ENCODE measurements at regions not wholly inside any gene's neighbourhood (a gene's known extent, or its start where the extent isn't known, plus 50 kb on each side); places are given as distances from the start of the nearest gene placed in this dataset.

DNA sequence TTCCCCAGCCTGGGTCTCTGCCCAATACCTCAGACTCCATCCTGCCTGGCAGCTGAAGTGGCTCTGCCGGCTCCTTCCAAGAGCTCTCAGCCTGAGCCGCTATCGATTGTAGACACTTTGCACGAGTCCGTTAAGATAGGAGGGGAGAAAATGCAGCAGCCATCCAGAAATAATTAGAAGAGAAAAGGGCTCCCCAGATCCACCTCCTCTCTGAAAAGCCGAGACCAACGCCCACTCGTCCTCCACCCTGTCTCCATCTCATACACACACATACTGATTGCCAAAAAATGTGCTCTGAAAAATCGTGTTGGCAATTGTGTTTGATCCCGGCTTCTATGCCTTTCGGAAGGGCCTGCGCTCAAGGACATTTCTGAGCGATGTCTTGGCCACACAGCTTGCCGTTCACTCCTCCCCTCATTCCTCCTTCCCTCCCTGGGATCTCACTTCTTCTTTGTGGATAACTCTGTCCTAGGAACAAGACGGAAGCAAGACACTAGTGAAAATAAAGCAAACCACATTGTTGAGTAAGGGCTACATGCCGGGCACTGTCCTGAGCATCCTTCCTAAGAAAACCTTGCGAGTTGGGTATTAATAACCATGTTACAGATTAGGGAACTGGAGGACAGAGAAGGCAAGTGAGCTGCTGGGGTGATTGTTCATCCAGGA is 372.8 kb upstream of the MYT1L start:
- no peak for DNase-seq

DNA sequence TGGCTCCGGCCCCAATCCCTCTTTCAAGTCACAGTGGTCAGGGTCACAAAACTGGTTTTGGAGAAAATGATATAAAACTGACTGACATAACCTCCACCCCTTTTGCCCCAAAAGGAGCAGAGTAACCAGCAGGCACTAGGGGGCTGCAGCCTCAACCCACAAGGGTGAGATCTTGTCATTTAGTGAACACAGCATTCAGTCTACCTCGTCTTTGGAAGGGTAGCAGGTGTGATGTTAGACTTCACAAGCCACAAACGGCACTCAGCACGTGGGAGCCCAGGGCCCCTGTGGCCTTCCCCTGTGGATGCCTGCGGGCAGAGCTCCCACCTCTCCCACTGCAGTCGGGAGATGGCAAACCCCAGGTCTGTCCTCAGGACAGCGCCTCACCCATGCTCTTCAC is 372.1 kb upstream of the MYT1L start:
- DNase-seq: no peak

DNA sequence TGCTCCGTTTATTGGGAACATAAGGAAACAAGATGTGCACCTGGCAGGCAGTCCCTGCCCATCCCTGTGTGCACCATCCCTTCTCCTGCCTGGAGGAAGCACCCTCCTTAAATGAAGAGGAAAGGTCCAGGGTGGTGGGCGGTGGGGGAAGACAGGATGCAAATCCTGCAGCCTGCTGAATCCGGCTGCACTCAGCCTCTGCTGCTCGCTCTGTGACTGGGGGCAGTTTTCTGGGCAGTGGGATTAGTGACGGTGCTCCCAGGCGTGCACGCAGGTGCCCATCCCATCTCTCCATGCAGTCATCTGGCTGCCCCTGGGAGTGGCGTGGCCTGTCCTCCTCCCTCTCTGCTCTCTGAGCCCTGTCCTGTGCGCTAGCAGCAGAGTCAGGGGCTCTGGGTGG is 371.3 kb upstream of the MYT1L start:
- no peak for DNase-seq

DNA sequence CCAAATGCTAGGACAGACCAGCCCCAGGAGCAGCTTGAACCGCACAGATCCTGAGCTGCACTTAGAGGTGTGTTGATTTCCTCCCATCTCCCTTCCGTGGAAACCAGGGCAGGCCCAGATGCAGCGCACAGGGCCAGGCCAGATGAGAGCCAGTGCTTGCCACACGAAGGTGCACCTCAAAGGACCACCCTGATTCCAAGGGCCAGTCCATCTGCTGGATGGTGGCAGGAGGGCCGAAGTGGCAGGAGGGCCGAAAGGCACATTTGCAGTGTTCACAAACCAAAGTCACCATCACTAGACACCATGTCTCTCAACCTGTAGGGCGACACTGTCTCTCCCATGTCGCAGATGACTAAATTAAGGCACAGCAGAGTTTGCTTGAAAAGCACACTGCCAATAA is 370.7 kb upstream of the MYT1L start:
- no peak for DNase-seq

DNA sequence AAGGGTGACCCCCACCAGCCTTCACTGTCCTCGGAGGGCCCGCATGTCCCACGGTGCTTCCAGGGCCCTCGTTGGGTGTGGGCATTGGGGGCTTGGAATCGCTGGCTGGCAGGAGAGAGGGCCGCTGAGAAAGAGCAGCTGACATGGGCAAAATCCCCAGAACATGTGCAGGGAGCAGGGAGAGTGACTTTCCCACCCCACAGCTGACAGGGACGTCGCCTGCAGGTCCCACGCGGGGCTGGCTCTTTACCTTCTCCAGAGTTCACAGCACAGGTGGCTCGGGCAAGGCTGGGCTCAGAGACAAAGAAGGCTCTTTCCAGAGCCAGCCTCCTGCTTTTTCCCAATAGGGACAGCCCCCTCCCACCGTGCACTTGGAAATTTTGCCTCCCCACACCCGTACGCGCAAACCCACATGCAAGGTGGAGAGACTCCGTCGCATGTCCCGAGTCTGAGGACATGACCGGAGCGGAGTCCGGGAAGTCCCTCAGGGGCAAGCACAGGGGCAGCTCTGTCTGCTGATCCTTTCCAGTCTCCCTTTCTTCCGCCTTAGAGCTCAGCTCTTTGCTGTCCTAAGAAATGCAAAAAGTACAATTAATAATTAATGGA is 370.2 kb upstream of the MYT1L start:
- DNase-seq: no peak

DNA sequence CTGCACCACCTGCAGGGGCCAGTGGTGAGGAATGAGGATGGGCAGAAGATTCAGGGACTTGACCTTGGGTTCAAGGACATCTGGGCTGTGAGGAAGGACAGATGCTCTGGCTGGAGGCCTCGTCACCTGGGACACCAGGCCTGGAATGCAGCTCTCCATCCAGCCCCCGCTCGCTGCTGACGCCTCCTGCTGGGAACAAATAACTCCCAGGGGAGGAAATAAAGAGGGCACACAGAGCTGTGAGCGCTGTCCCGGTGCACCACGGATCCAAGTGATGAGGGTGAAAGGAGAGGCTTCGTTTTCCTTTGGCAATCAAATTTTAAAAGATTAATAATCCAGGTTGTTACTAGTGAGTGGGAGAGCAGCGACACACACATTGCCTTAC is 368.0 kb upstream of the MYT1L start:
- DNase-seq: no peak

DNA sequence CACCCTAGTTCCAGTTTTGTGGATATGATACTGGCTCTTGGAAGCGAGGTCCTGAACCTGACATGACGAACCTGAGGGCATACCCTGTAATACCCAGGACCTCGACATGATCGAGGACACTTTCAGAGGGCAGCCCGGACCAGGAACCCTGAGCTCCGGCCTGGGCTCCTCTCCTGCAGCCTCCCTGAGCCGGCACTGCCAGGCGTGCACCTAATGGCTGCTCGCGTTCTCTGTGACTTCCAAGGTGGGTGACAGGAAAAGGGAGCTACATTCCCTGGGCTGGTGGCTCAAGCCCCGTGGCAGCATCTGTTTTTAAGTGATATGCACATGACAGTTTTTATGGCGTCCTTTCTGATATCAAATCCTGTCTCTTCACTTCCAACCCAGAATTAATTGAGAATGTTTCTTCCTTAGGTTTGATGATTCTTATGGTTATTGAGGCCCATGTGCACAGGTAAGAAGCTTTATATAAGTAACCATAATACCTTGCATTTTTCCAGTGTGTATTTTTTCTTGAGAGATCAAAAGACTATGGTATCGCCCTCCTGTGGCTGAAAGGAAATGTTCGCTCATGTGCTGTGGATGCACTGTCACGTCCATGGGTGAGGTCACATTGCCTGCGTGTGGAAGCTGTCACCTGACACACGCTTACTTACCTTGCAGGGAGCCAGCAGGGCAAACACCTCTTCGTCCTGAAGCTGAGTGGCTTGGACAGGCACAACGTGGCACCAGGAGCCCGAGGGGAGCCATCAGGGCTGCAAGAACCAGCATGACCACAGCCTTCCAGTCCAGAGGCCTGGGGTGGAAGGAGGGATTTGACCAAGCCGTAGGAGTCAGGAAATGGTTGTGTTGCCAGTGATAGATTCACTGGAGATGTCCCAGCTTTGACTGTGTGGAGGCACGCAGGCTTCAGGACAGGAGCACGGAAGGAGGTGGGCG is 367.4 kb upstream of the MYT1L start:
- DNase-seq: no peak

DNA sequence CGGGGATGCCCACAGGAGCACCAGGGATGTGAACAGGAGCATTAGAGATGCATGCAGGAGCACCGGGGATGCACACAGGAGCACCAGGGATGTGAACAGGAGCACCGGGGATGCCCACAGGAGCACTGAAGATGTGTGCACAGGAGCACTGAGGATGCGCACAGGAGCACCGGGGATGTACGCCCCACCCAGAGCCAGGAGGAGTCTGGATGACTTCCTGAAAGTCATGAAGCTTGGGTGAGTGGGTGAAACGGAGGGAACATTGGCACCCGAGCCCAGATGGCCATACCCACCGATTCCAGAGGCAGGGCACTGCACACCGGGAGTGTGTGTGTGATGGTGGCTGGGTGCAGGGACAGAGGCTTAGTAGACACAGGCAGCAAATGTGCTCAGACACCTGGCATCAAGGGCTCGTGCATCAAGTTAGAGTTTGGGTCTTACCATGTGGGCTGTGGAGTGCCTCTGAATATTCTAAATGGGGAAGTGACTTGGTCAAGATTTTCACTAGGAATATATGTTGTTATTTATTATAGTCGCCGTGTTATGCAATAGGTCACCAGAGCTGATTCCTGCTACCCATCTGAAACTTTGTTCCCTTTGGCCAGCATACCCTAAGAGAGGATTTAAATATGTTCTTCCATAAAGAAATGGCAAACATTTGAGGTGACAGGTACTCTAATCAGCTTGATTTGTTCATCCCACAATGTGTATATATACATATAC is 365.8 kb upstream of the MYT1L start:
- DNase-seq: no peak

DNA sequence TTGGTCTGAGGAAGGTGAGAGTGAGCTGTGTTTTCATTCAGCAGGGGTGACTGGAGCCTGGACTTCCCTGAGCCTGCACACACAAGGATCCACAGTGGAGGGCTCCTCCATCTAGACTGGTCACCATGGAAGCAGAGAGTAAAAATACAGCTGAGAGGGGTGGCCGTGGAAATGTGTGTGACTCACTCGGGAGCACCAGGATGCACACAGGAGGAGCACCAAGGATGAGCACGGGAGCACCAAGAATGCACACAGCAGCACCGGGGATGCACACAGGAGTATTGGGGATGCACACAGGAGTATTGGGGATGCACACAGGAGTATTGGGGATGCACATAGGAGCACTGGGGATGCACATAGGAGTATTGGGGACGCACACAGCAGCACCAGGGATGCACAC is 365.2 kb upstream of the MYT1L start:
- no peak for DNase-seq

DNA sequence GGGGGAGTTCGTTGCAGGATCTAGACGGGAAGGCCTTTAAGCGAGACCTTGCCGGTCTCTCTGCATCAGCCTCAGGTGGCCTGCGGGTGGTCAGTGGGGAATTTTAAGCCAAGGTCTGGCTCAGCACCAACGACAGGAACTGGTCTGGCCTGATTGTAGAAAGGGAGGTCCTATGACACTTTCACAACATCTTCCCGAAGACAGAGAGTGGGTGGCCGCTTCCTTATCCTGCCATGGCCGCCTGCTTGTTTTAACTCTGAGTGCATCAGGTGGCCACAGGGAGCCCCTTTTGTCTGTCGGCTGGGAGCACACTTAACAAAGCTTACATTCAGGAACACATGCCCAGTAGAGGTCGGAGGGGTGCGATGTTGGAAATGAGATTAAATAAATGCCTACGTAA is 363.7 kb upstream of the MYT1L start:
- DNase-seq: no peak

DNA sequence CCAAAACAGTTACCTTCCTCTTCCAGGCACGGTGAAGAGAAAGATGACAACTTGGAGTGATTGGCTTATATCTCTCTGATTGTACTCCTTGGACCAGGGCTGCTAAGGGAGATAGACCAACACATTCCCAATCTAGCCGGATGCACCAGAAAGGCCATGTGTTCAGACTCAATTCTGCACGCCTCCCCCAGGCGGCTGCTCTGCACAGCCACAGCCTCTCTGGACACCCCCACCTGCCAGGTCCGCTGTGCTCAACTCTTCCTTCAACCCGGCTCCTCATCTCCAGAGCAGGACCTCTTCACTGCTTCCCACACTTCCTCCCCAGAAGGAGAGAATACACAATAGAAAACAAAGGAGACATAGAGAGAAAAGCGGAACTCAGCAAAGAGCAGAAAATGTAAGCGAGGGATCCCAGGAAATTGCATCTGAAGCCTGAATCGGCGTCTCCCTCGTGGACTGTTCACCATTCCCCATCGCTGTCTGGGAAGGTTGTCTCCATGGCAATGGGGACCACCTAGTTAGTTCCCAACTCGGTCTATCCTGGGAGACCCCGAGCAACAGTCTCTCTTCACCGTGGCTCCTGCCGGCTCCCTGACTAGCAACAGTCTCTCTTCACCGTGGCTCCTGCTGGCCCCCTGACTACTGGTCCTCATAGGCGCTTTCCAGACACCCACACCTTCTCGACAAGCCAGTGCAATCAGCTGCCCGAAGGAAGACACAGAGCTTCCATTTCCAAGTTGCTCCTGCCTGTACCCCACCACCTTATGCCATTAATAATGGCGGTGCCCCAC is 361.7 kb upstream of the MYT1L start:
- no peak for DNase-seq

DNA sequence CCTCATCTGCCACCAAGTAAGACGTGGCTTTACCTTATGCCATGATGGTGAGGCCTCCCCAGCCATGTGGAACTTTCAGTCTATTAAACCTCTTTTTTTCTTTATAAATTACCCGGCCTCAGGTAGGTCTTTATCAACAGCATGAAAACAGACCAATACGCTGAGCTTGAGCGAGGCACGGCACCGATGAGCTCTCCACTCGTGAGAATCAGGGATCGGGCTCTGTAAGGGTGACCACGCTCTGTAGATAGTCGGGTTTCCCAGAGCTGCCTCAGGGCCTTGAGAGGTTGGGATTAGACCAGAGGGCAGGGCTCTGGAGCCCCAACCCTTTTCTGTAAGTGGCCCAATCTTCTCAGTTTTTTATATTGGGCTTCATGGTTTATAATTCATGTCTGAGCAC is 360.3 kb upstream of the MYT1L start:
- no peak for DNase-seq

DNA sequence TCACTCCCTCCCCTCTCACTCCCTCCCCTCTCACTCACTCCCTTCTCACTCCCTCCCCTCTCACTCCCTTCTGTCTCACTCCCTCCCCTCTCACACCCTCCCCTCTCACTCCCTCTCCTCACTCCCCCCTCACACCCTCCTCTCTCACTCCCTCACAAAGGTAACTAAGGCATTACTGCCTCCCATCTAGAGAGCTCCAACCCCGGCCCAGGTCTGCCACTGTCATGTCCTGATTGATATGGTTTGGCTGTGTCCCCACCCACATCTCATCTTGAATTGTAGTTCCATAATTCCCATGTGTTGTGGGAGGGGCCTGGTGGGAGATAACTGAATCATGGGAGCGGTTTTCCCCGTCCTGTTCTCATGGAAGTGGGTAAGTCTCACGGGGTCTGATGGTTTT is 359.9 kb upstream of the MYT1L start:
- DNase-seq: no peak

DNA sequence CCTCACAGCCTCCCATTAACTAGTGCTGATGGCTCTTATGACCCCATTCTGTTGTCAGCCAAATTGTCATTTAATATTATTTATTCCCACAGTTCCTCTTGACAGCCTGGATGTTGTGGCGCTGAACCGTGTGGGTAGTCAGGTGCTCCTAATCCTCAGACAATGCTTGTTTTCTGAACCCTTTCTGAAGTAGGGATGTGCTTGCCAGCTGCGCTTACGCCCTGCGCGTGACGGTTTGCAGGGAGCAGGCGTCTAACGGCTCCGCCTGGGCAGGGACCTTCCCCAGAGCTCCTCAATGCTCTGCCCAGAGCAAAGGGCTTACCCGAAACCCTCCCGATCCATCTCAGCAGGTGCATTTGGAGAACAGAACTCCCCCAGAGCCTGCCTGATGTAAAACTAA is 358.2 kb upstream of the MYT1L start:
- DNase-seq: no peak

DNA sequence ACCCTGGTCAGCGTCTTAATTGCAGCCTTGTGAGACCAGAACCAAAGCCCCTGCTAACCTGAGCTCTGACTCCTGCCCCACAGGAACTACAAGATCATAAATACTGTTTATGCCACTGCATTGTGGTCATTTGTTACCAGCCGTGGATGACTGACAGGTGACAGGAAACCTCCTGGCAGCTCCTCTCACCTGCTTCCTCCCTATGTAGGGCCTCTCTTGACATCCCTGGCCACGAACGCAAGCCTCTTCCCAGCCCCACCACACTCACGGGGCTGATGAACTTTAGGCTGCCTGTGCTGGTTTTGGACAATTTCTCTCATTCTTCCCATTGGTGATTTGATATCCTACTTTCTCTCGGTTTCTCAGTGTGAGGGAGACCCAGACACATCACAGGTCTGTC is 357.2 kb upstream of the MYT1L start:
- no peak for DNase-seq

DNA sequence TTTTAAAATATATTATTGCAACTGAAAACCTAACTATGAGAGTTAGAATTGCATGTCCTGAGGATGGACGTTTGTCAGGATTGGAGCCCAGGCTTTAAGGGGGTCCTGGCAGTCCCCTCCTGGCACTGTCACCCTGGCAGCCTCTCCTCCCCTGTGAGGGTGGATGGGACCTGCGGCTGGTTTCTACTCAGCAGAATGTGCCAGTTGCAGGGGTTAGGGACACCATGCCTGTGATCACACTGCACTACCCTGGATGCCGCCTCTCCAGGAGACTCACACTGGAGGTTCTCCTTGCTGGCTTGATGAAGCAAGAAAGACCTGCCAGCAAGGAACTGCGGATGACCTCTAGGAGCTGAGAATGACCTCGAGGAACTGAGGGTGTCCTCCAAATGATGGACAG is 356.7 kb upstream of the MYT1L start:
- no peak for DNase-seq

DNA sequence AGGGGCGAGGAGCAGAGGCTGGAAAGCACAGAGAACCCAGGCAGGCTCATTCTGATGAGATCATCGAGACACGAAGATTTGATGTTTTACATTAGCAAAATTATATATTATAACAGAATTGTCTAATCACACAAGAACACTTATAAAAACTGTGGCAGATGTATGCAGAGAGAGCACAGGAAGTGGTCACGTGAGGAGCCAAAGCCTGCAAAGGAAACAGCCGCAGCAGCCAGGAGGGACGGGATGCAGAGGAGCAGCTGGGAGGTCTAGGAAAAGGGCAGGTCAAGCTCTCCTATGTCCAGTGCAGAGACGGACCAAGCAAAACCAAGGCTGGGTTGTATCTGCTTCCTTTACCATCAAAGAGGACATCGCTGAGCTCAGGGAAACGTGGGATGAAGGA is 355.1 kb upstream of the MYT1L start:
- no peak for DNase-seq

DNA sequence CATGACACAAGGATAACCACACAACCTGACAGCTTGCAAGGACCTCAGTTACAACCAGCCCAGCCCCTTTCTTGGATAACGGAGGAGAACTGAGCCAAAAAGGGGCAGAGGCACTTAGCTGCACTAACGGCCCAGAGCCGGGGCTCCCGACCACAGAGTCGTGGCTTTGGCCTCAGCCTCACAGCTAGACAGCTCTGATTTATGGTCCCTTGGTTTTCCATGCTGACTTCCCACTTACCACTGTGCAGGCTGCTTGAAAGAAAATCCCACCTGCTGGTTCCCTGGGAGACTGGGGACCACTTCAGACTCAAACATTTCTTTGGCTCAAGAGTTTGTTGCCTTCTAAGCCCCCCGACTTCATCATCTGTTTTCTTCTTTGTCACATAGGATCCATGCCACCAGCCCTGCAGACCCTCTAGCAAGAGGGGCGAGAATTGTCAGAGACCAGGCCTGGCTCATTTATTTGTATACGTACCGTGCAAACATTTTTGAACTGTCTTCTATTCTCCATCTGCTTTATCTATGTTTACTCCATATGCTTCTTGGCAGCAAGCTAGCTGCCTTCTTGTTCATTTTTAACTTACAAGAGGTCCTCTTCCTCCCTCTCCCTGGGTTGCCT is 352.6 kb upstream of the MYT1L start:
- DNase-seq: no peak

DNA sequence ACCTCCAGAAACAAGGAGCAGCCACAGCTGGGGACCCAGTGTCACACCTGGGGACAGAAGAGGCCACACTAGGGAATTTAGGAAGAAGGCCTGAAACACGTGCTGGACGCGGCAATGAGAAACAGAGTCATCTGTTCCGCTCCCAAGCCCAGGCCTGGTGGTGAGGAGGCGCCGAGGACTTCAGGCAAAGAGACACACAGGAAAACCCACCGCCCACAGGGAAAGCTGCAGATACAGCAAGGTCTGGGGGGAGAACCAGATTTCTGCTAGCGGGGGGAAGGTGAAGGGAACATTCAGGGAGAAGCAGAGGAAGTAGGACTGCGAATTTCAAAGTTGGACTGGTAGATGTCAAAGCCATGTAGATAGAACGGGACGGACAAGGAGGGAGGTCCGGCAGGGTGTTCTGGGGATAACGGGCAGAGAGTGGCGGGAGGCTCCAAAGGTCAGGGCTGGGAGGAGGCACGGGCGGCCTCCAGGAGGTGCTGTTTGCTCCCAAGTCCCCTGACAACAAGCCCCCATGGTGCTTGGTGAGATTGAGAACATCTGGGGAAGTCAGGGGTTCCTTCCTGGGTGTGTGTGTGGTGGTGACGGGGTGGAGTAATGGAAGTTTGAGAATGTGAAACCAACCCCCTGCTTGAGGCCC is 351.7 kb upstream of the MYT1L start:
- no peak for DNase-seq

DNA sequence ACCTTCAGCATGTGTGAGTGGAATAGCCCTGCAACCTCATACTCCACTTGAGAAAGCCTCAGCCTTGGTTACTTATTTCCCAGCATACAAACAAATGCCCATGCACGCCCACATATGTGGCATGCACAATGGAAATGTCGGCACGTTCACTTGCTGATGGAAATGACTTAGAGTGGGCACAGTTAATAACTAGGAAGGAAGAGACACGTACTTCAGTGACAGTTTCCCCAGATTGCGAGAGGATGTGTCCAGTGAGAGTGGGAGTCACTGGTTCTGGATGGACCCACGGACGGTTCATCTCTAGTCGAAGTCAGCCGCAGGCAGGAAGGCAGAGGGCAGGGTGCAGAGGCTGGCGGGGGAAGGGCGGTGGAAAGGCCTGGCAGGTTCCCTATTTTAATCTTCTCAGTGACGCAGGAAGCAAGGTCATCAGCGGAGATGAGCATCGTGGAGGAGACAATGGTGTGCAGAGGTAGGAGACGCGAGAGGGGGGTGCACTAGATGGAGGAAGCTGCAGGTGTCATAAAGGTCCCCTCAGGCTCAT is 350.7 kb upstream of the MYT1L start:
- no peak for DNase-seq

DNA sequence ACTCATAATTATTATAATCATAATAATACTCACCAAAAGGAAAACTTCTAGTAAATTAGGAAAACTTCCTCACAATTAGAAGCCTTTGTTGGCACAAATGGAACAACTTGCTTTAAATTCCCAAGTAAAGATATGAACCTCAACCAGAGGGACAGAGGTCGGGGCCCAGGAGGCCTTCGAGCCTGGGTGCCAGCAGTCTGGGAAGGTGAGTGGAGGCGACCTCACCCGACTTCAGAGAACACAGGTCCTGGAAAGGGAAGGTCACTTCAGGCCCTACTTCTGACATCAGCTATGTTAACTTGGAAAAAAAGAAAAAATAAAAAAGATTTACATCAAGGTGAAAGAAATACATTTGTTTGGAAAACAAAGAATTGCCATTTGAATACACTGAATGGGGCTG is 350.0 kb upstream of the MYT1L start:
- no peak for DNase-seq

All from activated naive CD4-positive, alpha-beta T cell treated with Interleukin-2 at 50 U/mL for 16 hours (primary cell).